HepG2 (cell line): ENCODE measurements at regions not wholly inside any gene's neighbourhood (a gene's known extent, or its start where the extent isn't known, plus 50 kb on each side); places are given as distances from the start of the nearest gene placed in this dataset.

Experiments
- ATAC-seq: fragments of 200-7000 bp; cut with Tn5 transposase; 3 replicates; pipeline ENCODE4 v1.9.1; 2020; ENCODE audit warnings: mild to moderate bottlenecking, moderate library complexity
- BruUV-seq: library from RNA; stranded (reverse); fragments of 400-500 nt; replicated peaks from 2 replicates; lab custom pipeline; 2021; lab: Mats Ljungman, UMichigan
- CTCF ChIA-PET: fragments of 300-600 bp; formaldehyde crosslinking; extraction: SDS; loops from one replicate; lab custom pipeline; 2021; ENCODE audit warnings: low total read pairs, inconsistent platforms, low intra/inter-chr PET ratio; lab: Yijun Ruan, JAX
- POLR2A ChIA-PET: fragments of 350-600 bp; sonication (Branson Sonifier 250); formaldehyde crosslinking; loops from one replicate; lab custom pipeline; 2020; ENCODE audit warnings: antibody characterized with exemption, inconsistent platforms; lab: Yijun Ruan, JAX
- DNase-seq: peaks from one replicate; pipeline ENCODE4 v3.0.0-alpha.2; 2015; ENCODE audit warnings: low spot score
- FAIRE-seq: peaks from 3 replicates; lab custom pipeline; 2011; peaks lifted over from hg19 to GRCh38; lab: Jason Lieb, UNC
- H2AFZ ChIP-seq: one replicate; pipeline ENCODE4 v1.6.1; 2011; ENCODE audit warnings: low read length, inconsistent platforms
- H3K27ac ChIP-seq: fragments of 300-600 bp; 3 replicates; pipeline ENCODE4 v1.8.0; 2011; ENCODE audit warnings: mixed run types, mild to moderate bottlenecking, mixed read lengths, low read length, inconsistent platforms; ENCODE audit not compliant: insufficient read depth; ENCODE audit errors: extremely low read length
- H3K27me3 ChIP-seq, 2 experiments: fragments of 200-600 bp in 1 of 2; 2 replicates in 1 of 2; 3 replicates in 1 of 2; pipeline versions ENCODE4 v1.6.0 to v1.8.0; 2011; ENCODE audit warnings: low read length in 2 of 2, mild to moderate bottlenecking in 2 of 2, moderate library complexity in 2 of 2, inconsistent platforms in 1 of 2; ENCODE audit not compliant: insufficient read depth in 2 of 2, control insufficient read depth in 1 of 2
- H3K36me3 ChIP-seq, 2 experiments: fragments of 200-600 bp in 1 of 2; replicated peaks in 1 of 2; 2 replicates in 1 of 2; 3 replicates in 1 of 2; pipeline versions ENCODE4 v1.5.1 to v1.8.0; 2011; ENCODE audit warnings: low read length in 2 of 2, inconsistent platforms in 1 of 2; ENCODE audit not compliant: insufficient read depth in 2 of 2, control insufficient read depth in 1 of 2
- H3K4me1 ChIP-seq: 2 replicates; pipeline ENCODE4 v1.5.1; 2012; ENCODE audit warnings: low read length, inconsistent platforms; ENCODE audit not compliant: insufficient read depth
- H3K4me2 ChIP-seq: 2 replicates; pipeline ENCODE4 v1.6.0; 2011; ENCODE audit warnings: low read depth, low read length, inconsistent platforms
- H3K4me3 ChIP-seq, 3 experiments: fragments of 200-600 bp in 1 of 3; sonication (generic), shearing (Covaris generic) in 1 of 3; replicated peaks in 1 of 3; 2 replicates each; pipeline ENCODE4 v1.5.1; 2011 to 2016; ENCODE audit warnings: low read length in 3 of 3, inconsistent platforms in 2 of 3, low read depth in 2 of 3, mild to moderate bottlenecking in 2 of 3, control low read depth in 1 of 3, mixed read lengths in 1 of 3; ENCODE audit not compliant: insufficient read depth in 1 of 3
- H3K79me2 ChIP-seq: one replicate; pipeline ENCODE4 v1.6.1; 2011; ENCODE audit warnings: low read length, inconsistent platforms; ENCODE audit not compliant: insufficient read depth
- H3K9ac ChIP-seq: 2 replicates; pipeline ENCODE4 v1.6.0; 2011; ENCODE audit warnings: mild to moderate bottlenecking, low read depth, low read length, inconsistent platforms; ENCODE audit not compliant: insufficient read depth
- H3K9me3 ChIP-seq: 2 replicates; pipeline ENCODE4 v1.5.1; 2012; ENCODE audit warnings: mild to moderate bottlenecking, low read length
- H4K20me1 ChIP-seq: 2 replicates; pipeline ENCODE4 v1.6.0; 2011; ENCODE audit warnings: inconsistent platforms, mild to moderate bottlenecking, low read length, moderate library complexity; ENCODE audit not compliant: insufficient read depth
- CSRNP2 ChIP-seq: sonication (generic); formaldehyde crosslinking; conservative IDR thresholded peaks from 2 replicates; pipeline ENCODE4 v1.8.0; 2022; ENCODE audit warnings: low read depth, missing genetic modification reagents
- EP300 ChIP-seq, 3 experiments: sonication (generic) in 1 of 3; formaldehyde crosslinking in 1 of 3; IDR thresholded peaks; 2 replicates each; pipeline versions ENCODE4 v1.5.1 to v1.6.1; 2011 to 2020; ENCODE audit warnings: low read depth in 2 of 3, low read length in 2 of 3, borderline replicate concordance in 1 of 3, improper control_type of control experiment in 1 of 3, mild to moderate bottlenecking in 1 of 3, missing genetic modification reagents in 1 of 3, moderate library complexity in 1 of 3
- GFI1 ChIP-seq: sonication (generic); formaldehyde crosslinking; IDR thresholded peaks from 2 replicates; pipeline ENCODE4 v1.5.0; 2020; ENCODE audit warnings: missing genetic modification reagents, mild to moderate bottlenecking, borderline replicate concordance
- HNRNPH1 ChIP-seq: fragments of 200-400 bp; formaldehyde crosslinking; optimal IDR thresholded peaks from 2 replicates; pipeline ENCODE3; 2017; ENCODE audit warnings: mild to moderate bottlenecking, low read depth, low read length
- NFYC ChIP-seq: IDR thresholded peaks from 2 replicates; pipeline ENCODE4 v1.6.1; 2016; ENCODE audit warnings: missing genetic modification reagents, missing compliant biosample characterization
- SIX4 ChIP-seq: sonication (generic); formaldehyde crosslinking; IDR thresholded peaks from 2 replicates; pipeline ENCODE4 v1.4.0; 2020; ENCODE audit warnings: missing genetic modification reagents
- SOX5 ChIP-seq: IDR thresholded peaks from 2 replicates; pipeline ENCODE4 v1.6.1; 2016; ENCODE audit warnings: borderline replicate concordance
- SP5 ChIP-seq: IDR thresholded peaks from 2 replicates; pipeline ENCODE4 v1.6.1; 2016; ENCODE audit warnings: low read depth, borderline replicate concordance
- TBX3 ChIP-seq: fragments of 450-650 bp; IDR thresholded peaks from 2 replicates; pipeline ENCODE4 v1.6.1; 2017; ENCODE audit warnings: antibody characterized with exemption, mild to moderate bottlenecking, inconsistent platforms, borderline replicate concordance
- ZBTB42 ChIP-seq: sonication (generic); formaldehyde crosslinking; IDR thresholded peaks from 2 replicates; pipeline ENCODE4 v1.5.0; 2020; ENCODE audit warnings: mild to moderate bottlenecking, missing genetic modification reagents
- ZNF12 ChIP-seq: sonication (generic); formaldehyde crosslinking; IDR thresholded peaks from 2 replicates; pipeline ENCODE4 v1.5.0; 2020; ENCODE audit warnings: missing genetic modification reagents
- ZNF335 ChIP-seq: sonication (generic); formaldehyde crosslinking; IDR thresholded peaks from 2 replicates; pipeline ENCODE4 v1.4.0; 2020; ENCODE audit warnings: missing genetic modification reagents
- ZNF33A ChIP-seq: sonication (generic); formaldehyde crosslinking; IDR thresholded peaks from 2 replicates; pipeline ENCODE4 v1.5.1; 2020; ENCODE audit warnings: missing genetic modification reagents, mild to moderate bottlenecking, moderate library complexity, borderline replicate concordance
- ZNF580 ChIP-seq: IDR thresholded peaks from 2 replicates; pipeline ENCODE4 v1.6.1; 2016; ENCODE audit warnings: low read depth, borderline replicate concordance
- ZNF800 ChIP-seq: sonication (generic); formaldehyde crosslinking; IDR thresholded peaks from 2 replicates; pipeline ENCODE4 v1.4.0; 2020; ENCODE audit warnings: missing genetic modification reagents
- WGBS: methylation state at CpG from one replicate; pipeline ENCODE4 v1.1.6; 2017; ENCODE audit warnings: low lambda C conversion rate; 5-methylcytosine and 5-hydroxymethylcytosine counted together
- in situ Hi-C: cut with HindIII; loops from 2 replicates; pipeline ENCODE4 v1.10.0; 2017; ENCODE audit warnings: low pct_unique_long_range_greater_than_20kb; ENCODE audit not compliant: extremely low pct_ligation_motif_present
- intact Hi-C: fragments of 100-400 bp; cut with micrococcal nuclease; formaldehyde crosslinking; loops from one replicate; pipeline ENCODE4 v1.10.0; 2022; ENCODE audit not compliant: unreplicated experiment

DNA sequence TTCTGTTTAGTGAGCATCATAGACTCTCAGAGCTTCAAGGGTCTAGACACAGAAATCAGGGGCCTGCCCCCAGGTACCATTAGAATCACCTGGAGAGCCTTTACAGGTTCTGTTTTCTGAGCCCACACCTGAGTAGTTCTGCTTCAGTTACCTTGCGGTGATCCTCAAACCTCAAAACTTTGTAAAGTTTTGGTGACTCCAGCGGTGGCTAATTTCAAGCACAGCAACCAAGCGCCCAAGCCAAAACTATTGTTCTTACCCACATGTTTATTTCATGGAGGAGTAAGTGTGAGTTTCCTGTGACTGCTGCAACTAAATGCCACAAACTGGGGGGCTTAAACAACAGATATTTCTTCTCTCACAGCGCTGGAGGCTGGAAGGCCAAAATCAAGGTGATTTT lies 108.9 kb downstream of the FOXD1 start:
- in situ Hi-C loops (no loop called here), intact Hi-C loops (no loop called here)
- ChIA-PET POLR2A (no interaction called here), CTCF (no interaction called here)
- Histone ChIP-seq H4K20me1 (no peaks in the 10 kb centered on the region), H3K4me3 (no peak overlapping the region), H3K4me2 (no peak overlapping the region), H3K4me1 (peaks cover 13% of the 10 kb centered on the region), H2AFZ (no peak overlapping the region), H3K36me3 (no peaks in the 10 kb centered on the region), H3K79me2 (no peaks in the 10 kb centered on the region), H3K9me3 (no peaks in the 10 kb centered on the region), H3K27ac (no peak overlapping the region), H3K27me3 (peaks cover 1 to 35% of the 10 kb centered on the region in 2 experiments; a peak in 4 of 5 replicates), H3K9ac (no peak overlapping the region)
- FAIRE-seq = no peak
- DNase-seq = no peak
- no peak for ATAC-seq
- BruUV-seq = no TSS peak
- no peak for TF ChIP-seq HNRNPH1
- no peak for TF ChIP-seq SIX4 (CRISPR knock-in tag)
- TF ChIP-seq NFYC = no peak
- TF ChIP-seq ZBTB42 (CRISPR knock-in tag) = no peak
- TF ChIP-seq ZNF33A (CRISPR knock-in tag) = no peak
- no peak for TF ChIP-seq TBX3
- TF ChIP-seq SOX5 (CRISPR knock-in tag) = no peak
- no peak for TF ChIP-seq CSRNP2
- no peak for TF ChIP-seq ZNF335 (CRISPR knock-in tag)
- no peak for TF ChIP-seq GFI1 (CRISPR knock-in tag)
- TF ChIP-seq EP300 (IDR thresholded peaks at IDR 0.05; ENCODE audit: low read depth in 2 of 2, low read length in 2 of 2) = no peak
- TF ChIP-seq EP300 (CRISPR knock-in tag; IDR thresholded peaks at IDR 0.05; ENCODE audit: borderline replicate concordance) = no peak
- no peak for TF ChIP-seq SP5 (CRISPR knock-in tag)
- no peak for TF ChIP-seq ZNF580 (CRISPR knock-in tag)
- no peak for TF ChIP-seq ZNF12 (CRISPR knock-in tag)
- no peak for TF ChIP-seq ZNF800 (CRISPR knock-in tag)
- 27% methylated on average over 4 of the region's 4 CpGs for WGBS
